ENCODE measurements at regions not wholly inside any gene's neighbourhood (a gene's known extent, or its start where the extent isn't known, plus 50 kb on each side); places are given as distances from the start of the nearest gene placed in this dataset.

- no peak overlapping the region for H3K27ac Mint-ChIP-seq
- H3K4me1 Mint-ChIP-seq (ENCODE audit: low read depth) = no peaks in the 10 kb centered on the region
- peaks cover 0 to 7% of the 10 kb centered on the region in 2 experiments for H3K9me3 ChIP-seq (ENCODE audit: control insufficient read depth in 1 of 2, insufficient read depth in 1 of 2, low read length in 2 of 2)
- H3K27ac ChIP-seq (ENCODE audit: low read depth in 1 of 2, low read length in 2 of 2) = no peak overlapping the region
- H3K36me3 ChIP-seq (ENCODE audit: insufficient read depth, low read length) = no peaks in the 10 kb centered on the region
- H3K4me3 Mint-ChIP-seq = no peak overlapping the region
- DNase-seq = no peak
- no peak for ATAC-seq (ENCODE audit: poor library complexity)
- ChIA-PET POLR2A (no interaction called here), CTCF (no interaction called here)
- no peak for TF ChIP-seq CTCF (IDR thresholded peaks at IDR 0.05)
- H3K27me3 Mint-ChIP-seq = no peaks in the 10 kb centered on the region
- intact Hi-C loops (cut with DNase I, micrococcal nuclease) = no loop called here
- H3K36me3 Mint-ChIP-seq (ENCODE audit: low read depth) = no peaks in the 10 kb centered on the region
- no peaks in the 10 kb centered on the region for H3K27me3 ChIP-seq (ENCODE audit: control insufficient read depth in 1 of 2, insufficient read depth in 2 of 2, low read length in 2 of 2)
- peaks cover 6% of the 10 kb centered on the region for H3K9me3 Mint-ChIP-seq
- no peaks in the 10 kb centered on the region for H3K4me1 ChIP-seq (ENCODE audit: insufficient read depth, low read length)
- no peak overlapping the region for H3K4me3 ChIP-seq (ENCODE audit: low read length)
Observed at GRCh38 chr5:29852329-29852728, 1341.2 kb upstream of the CDH6 start.

- Mint-ChIP-seq H3K9me3 (peaks cover 7% of the 10 kb centered on the region), H3K4me1 (ENCODE audit: low read depth) (no peaks in the 10 kb centered on the region), H3K4me3 (no peak overlapping the region), H3K27ac (no peak overlapping the region), H3K27me3 (no peaks in the 10 kb centered on the region), H3K36me3 (ENCODE audit: low read depth) (no peaks in the 10 kb centered on the region)
- Histone ChIP-seq H3K4me1 (ENCODE audit: insufficient read depth, low read length) (no peaks in the 10 kb centered on the region), H3K4me3 (ENCODE audit: low read length) (no peak overlapping the region), H3K9me3 (ENCODE audit: control insufficient read depth in 1 of 2, insufficient read depth in 1 of 2, low read length in 2 of 2) (peaks cover 0 to 12% of the 10 kb centered on the region in 2 experiments), H3K27ac (ENCODE audit: low read depth in 1 of 2, low read length in 2 of 2) (no peak overlapping the region), H3K27me3 (ENCODE audit: control insufficient read depth in 1 of 2, insufficient read depth in 2 of 2, low read length in 2 of 2) (no peaks in the 10 kb centered on the region), H3K36me3 (ENCODE audit: insufficient read depth, low read length) (no peaks in the 10 kb centered on the region)
- DNase-seq (no peak), ATAC-seq (ENCODE audit: poor library complexity) (no peak)
- ChIA-PET POLR2A (no interaction called here), CTCF (no interaction called here)
- intact Hi-C loops (cut with DNase I, micrococcal nuclease) = no loop called here
- TF ChIP-seq CTCF (IDR thresholded peaks at IDR 0.05) = no peak
Observed at GRCh38 chr5:29845206-29845605, 1348.3 kb upstream of the CDH6 start.

- TF ChIP-seq CTCF (IDR thresholded peaks at IDR 0.05) = no peak
- Histone ChIP-seq H3K36me3 (ENCODE audit: insufficient read depth, low read length) (no peaks in the 10 kb centered on the region), H3K27ac (ENCODE audit: low read depth in 1 of 2, low read length in 2 of 2) (no peak overlapping the region), H3K27me3 (ENCODE audit: control insufficient read depth in 1 of 2, insufficient read depth in 2 of 2, low read length in 2 of 2) (no peaks in the 10 kb centered on the region), H3K4me3 (ENCODE audit: low read length) (no peak overlapping the region), H3K9me3 (ENCODE audit: control insufficient read depth in 1 of 2, insufficient read depth in 1 of 2, low read length in 2 of 2) (no peaks in the 10 kb centered on the region), H3K4me1 (ENCODE audit: insufficient read depth, low read length) (no peaks in the 10 kb centered on the region)
- Mint-ChIP-seq H3K27ac (no peak overlapping the region), H3K4me1 (ENCODE audit: low read depth) (no peaks in the 10 kb centered on the region), H3K4me3 (no peak overlapping the region), H3K27me3 (no peaks in the 10 kb centered on the region), H3K9me3 (peaks cover 18% of the 10 kb centered on the region), H3K36me3 (ENCODE audit: low read depth) (no peaks in the 10 kb centered on the region)
- ATAC-seq (ENCODE audit: poor library complexity) (no peak), DNase-seq (no peak)
- intact Hi-C loops (cut with DNase I, micrococcal nuclease) = no loop called here
- ChIA-PET POLR2A (no interaction called here), CTCF (no interaction called here)
Observed at GRCh38 chr5:29833394-29833793, 1360.1 kb upstream of the CDH6 start.

Measured in CD4-positive, alpha-beta T cell (primary cell).